ENCODE measurements at regions not wholly inside any gene's neighbourhood (a gene's known extent, or its start where the extent isn't known, plus 50 kb on each side); places are given as distances from the start of the nearest gene placed in this dataset.

GRCh38 chr3:177981576-177981975, 554.7 kb upstream of the KCNMB2 start:
- DNase-seq (ENCODE audit: low read depth in 2 of 2): no peak

DNA sequence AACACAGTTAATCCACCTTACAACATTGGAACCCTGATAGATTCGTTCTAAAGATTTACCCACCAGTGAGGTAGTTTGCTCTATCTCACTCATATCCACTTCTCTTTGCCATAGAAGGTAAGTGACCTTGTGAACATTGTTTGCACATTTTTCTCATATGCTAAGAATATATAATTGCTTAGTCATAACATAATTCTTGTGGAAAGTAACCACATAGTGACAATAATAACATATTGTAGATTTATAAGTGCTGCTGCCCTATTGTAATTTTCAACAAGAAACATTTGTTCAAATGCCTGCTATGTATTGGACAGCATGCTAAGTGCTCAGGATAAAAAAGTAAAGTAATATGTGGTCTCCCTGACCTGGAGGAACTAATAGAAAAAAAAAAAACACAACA, 554.2 kb upstream of the KCNMB2 start:
- no peak for DNase-seq (ENCODE audit: low read depth in 2 of 2)

- no peak for DNase-seq (ENCODE audit: low read depth in 2 of 2)
Measured at GRCh38 chr3:177983320-177983719, 552.9 kb upstream of the KCNMB2 start.

GRCh38 chr3:177992993-177993970, 543.0 kb upstream of the KCNMB2 start:
- no peak for DNase-seq (ENCODE audit: low read depth in 2 of 2)

DNA sequence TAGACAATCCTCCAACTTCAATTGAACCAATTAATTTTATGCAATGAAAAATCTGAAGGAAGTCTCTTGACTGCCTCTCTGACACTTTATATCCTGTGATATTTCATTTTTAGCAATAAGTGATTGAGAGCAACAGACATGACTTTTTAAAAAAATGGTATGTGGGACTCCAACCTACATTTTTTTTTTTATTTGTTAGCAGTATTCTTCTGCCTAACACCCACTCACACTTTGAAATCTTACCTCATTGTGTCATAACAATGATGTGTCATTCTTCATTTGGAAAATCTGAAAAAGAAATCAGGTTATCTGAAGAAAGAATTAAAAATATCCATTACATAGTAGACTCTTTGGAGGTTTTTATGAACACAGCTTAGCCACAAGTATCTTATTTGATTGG, 541.3 kb upstream of the KCNMB2 start:
- no peak for DNase-seq (ENCODE audit: low read depth in 2 of 2)

DNA sequence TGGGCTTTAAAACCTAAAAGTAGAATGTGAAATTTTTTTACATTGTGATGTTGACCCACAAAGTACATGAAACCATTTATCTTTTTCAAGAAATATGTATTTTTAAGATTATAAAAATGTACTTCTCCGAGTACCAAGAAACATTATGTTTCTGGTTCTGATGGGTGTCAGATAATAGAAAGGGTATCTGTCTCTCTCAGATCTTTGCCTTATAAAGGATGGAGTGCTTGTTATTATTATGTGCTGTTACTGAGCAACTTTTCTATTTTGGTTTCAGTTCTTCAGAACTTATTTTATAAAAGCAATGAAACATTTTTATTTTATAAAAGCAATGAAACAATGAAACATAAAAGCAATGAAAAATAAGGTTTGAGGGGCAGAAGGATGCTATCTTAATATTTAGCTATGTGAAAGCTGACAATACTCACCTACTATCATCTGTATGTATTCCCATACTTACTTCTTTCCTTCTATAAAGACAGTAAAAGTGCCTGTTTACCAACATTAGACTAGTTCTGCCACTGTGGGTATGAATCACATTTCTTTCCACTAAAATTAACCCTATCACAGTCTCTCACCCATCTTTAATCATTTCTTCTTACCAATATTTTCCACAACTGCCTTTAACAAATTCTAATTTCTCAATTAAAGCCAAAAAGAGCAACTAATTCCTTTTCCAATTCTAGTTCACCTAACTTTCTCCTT, 540.7 kb upstream of the KCNMB2 start:
- DNase-seq (ENCODE audit: low read depth in 2 of 2): no peak

GRCh38 chr3:178001670-178002101, 534.5 kb upstream of the KCNMB2 start:
- no peak for DNase-seq (ENCODE audit: low read depth in 2 of 2)

GRCh38 chr3:178002113-178002512, 534.1 kb upstream of the KCNMB2 start:
- DNase-seq (ENCODE audit: low read depth in 2 of 2): no peak

- no peak for DNase-seq (ENCODE audit: low read depth in 2 of 2)
Measured at GRCh38 chr3:178003756-178004155, 532.5 kb upstream of the KCNMB2 start.

DNA sequence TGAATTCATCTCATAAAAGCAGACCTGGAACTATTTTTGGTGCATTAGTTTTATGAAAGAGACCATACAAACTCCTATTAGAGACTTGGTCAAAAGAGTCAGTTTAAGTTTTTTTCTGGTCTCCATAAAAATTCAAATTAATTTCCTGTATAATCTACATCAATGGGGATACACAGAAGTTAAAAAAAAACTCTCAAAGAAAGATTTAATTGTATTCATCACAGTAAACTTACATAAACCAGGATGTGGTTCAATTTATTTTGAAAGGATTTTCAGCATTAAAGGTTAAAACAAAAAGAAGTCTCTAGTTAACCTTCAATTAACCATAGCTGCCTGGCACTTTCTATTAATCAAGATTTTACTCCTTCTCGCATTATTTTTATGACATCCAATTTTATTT, 530.3 kb upstream of the KCNMB2 start:
- DNase-seq (ENCODE audit: low read depth in 2 of 2): no peak

GRCh38 chr3:178010306-178010705, 525.9 kb upstream of the KCNMB2 start:
- DNase-seq (ENCODE audit: low read depth in 2 of 2): no peak

- no peak for DNase-seq (ENCODE audit: low read depth in 2 of 2)
Measured at GRCh38 chr3:178019645-178020044, 516.6 kb upstream of the KCNMB2 start.

DNA sequence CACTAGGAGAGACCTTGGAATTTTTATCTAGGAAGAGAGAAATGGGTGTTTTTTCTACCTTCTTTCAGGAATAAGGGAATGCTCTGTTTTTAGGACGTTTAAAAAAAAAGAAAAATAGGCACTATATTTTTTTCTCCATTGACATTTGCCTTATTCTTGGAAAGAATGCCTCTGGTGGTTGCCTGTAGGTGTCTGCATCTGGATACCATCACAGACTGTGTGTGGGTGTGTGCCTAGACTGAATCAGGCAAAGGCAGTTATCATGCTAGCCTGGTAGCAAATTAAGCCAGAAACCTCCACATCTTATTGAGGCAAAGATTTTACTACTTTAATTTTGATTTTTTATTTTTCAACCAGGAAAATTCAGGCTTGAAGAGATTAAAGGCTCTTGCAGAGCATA, 513.6 kb upstream of the KCNMB2 start:
- no peak for DNase-seq (ENCODE audit: low read depth in 2 of 2)

DNA sequence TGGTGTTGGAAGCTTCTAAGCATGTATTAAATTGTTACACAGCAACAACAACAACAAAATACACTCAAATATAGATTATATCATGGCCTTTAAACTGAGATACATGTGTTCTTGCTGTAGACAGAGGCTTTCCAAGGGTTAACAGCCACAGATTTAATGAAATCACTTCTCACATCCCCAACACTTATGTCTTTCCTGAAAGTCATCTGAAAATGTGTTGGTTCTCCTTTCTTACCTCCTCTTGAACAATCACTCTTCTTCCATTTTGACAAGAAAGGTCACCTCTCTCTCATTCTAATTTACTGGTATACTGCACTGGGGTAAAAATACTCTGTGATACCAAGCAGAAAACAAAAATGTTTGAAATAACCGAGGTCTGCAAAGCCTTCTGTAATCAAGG, 507.3 kb upstream of the KCNMB2 start:
- no peak for DNase-seq (ENCODE audit: low read depth in 2 of 2)

DNA sequence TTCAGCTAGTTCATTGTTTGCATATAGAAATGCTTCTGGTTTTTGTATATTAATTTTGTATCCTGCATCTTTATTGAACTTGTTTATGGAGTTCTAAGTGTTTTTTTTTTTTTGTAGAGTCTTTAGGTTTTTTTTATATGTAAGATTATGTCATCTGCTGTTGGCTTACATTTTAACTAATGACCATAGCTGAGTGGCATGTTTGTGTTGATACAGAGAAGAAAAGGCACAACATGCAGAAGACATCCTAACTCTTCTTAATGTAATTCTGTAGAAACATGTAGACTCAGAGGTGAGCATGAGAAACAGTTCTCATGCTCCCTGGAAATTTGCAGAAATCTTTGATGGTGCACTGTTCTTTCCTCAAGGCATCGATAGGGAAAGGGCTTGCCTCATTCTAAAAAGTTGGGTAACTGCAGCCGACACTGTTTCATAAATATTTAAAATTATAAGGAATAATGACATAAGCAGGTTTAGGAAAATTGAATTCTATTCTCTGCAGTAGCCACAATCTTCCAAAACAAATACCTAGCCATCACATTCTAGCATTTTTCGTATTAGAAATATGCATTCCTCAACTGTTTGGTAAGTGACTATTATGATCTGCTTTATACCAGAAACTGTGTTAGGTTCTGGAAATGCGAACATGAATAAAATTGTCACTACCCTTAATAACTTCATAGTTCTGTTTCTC, 499.6 kb upstream of the KCNMB2 start:
- DNase-seq (ENCODE audit: low read depth in 2 of 2): no peak

DNA sequence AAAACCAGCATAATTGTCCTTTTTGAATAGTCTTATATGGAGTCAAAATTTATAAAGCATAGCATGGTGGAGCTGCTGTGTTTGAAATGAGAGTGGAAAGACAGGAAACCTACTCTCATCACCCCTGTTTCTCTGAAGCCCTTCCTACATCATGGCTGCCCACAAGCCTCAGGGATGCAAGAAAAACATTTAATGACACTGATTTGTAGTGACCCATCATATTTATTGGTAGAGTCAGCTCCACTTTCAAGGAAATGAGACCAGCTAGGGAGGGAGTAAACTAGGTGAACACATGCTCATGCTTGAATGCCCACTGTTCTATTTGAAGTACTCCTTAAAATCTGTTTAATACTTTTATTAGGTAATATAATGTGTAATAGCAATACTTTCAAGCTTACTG, 494.3 kb upstream of the KCNMB2 start:
- DNase-seq (ENCODE audit: low read depth in 2 of 2): no peak

DNA sequence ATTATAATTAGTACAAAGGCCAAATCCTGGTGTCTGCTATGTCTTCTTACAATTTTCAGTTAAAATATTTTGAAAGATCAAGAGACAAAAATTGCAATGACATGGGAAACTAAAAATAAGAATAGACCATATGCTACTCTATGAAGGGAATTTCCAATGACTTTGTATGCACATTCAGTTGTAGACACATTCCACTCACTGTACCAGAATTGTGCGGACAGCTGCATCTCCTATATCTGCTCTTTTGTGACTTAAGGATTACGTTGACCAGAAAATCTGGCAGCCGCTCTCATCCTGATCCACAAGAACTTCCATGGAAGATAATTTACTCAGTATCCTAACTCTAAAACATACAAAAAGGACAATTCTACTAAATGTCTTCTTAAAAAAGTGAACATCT, 493.9 kb upstream of the KCNMB2 start:
- no peak for DNase-seq (ENCODE audit: low read depth in 2 of 2)

DNA sequence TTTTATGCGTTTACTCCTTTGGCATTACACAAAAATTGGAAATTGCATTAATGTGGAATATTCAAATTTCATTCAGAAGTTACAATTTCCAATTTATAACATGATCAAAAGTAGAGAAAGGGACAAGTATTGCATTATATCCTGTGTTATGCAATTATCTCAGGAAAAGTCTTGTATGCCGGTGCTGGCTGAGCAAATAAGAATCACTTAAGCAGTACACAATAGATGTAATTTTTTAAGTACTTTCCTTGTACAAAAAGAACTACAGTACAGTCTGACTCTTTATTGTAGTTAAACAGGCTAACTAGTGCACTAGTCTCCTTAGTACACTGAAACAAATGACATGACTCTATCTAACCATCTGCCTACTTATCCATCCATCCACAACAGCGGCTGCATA, 493.2 kb upstream of the KCNMB2 start:
- no peak for DNase-seq (ENCODE audit: low read depth in 2 of 2)

GRCh38 chr3:178044320-178044719, 491.9 kb upstream of the KCNMB2 start:
- no peak for DNase-seq (ENCODE audit: low read depth in 2 of 2)

GRCh38 chr3:178047496-178047895, 488.7 kb upstream of the KCNMB2 start:
- no peak for DNase-seq (ENCODE audit: low read depth in 2 of 2)

GRCh38 chr3:178048768-178049167, 487.5 kb upstream of the KCNMB2 start:
- DNase-seq (ENCODE audit: low read depth in 2 of 2): no peak

DNA sequence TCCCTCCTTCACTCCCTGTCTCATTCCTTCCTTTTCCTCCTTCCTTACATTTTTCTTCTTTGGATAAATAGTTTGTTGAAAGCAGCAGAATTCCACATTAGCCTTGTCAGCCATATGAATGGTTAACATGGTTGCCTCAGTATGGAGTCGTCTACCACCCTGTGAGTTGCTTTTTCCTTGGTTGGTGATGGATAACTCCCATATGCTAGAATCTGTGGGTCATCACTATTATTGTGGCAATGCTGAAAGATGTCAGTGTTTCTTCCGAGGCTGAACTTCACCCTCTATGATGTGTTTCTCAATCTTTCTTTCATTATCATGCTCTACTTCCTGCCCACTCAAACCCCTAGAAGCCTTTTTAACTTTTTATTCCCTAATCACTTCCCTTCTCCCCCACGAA, 481.8 kb upstream of the KCNMB2 start:
- DNase-seq (ENCODE audit: low read depth in 2 of 2): no peak
